ENCODE measurements at regions not wholly inside any gene's neighbourhood (a gene's known extent, or its start where the extent isn't known, plus 50 kb on each side); places are given as distances from the start of the nearest gene placed in this dataset.

- TF ChIP-seq GABPA (IDR thresholded peaks at IDR 0.05; ENCODE audit: low read depth) (peak; percentile 34; the same call in 1 of the 2 replicates), CTCF (IDR thresholded peaks at IDR 0.05; ENCODE audit: insufficient read depth, low read length) (no peak), SPI1 (IDR thresholded peaks at IDR 0.05; ENCODE audit: borderline replicate concordance, low read depth) (peak; percentile 72; the same call in 1 of the 2 replicates), REST (IDR thresholded peaks at IDR 0.05; ENCODE audit: insufficient replicate concordance, low read depth) (no peak), POLR2AphosphoS5 (IDR thresholded peaks at IDR 0.05; ENCODE audit: low read depth) (peak; percentile 57; the same call in 1 of the 2 replicates)
Measured at GRCh38 chr11:35087648-35088047, 51.3 kb upstream of the CD44 start.
